ENCODE measurements at regions not wholly inside any gene's neighbourhood (a gene's known extent, or its start where the extent isn't known, plus 50 kb on each side); places are given as distances from the start of the nearest gene placed in this dataset.

- H3K9me3 ChIP-seq, result no peaks in the 10 kb centered on the region
- no peak for DNase-seq
- WGBS, 3 donors, result 92 to 98% (median 97%) methylated on average over 3 of the region's 3 CpGs
- intact Hi-C loops (cut with DNase I), result no loop called here
- no peaks in the 10 kb centered on the region for H3K27me3 ChIP-seq
- TF ChIP-seq EP300 (IDR thresholded peaks at IDR 0.05) (no peak), POLR2A (IDR thresholded peaks at IDR 0.05) (no peak), CTCF (IDR thresholded peaks at IDR 0.05) (no peak)
- H3K4me3 ChIP-seq, result no peak overlapping the region
- no peaks in the 10 kb centered on the region for H3K36me3 ChIP-seq
- no peak overlapping the region for H3K27ac ChIP-seq
- no peaks in the 10 kb centered on the region for H3K4me1 ChIP-seq (ENCODE audit: insufficient read depth)
Observed at GRCh38 chr1:168826269-168826668, 97.3 kb upstream of the DPT start.

GRCh38 chr1:168827557-168827956, 98.6 kb upstream of the DPT start:
- Histone ChIP-seq H3K4me1 (ENCODE audit: insufficient read depth) (no peaks in the 10 kb centered on the region), H3K27me3 (no peaks in the 10 kb centered on the region), H3K9me3 (no peaks in the 10 kb centered on the region), H3K27ac (no peak overlapping the region), H3K36me3 (no peaks in the 10 kb centered on the region), H3K4me3 (no peak overlapping the region)
- DNase-seq, result no peak
- 75 to 98% (median 90%) methylated on average over 2 of the region's 2 CpGs for WGBS, 3 donors
- intact Hi-C loops (cut with DNase I), result no loop called here
- TF ChIP-seq EP300 (IDR thresholded peaks at IDR 0.05) (no peak), POLR2A (IDR thresholded peaks at IDR 0.05) (no peak), CTCF (IDR thresholded peaks at IDR 0.05) (no peak)

- intact Hi-C loops (cut with DNase I), result no loop called here
- no peaks in the 10 kb centered on the region for H3K27me3 ChIP-seq
- TF ChIP-seq CTCF (IDR thresholded peaks at IDR 0.05), result no peak
- no peak for TF ChIP-seq POLR2A (IDR thresholded peaks at IDR 0.05)
- TF ChIP-seq EP300 (IDR thresholded peaks at IDR 0.05), result no peak
- H3K27ac ChIP-seq, result no peak overlapping the region
- H3K4me1 ChIP-seq (ENCODE audit: insufficient read depth), result peaks cover 5% of the 10 kb centered on the region
- H3K4me3 ChIP-seq, result no peak overlapping the region
- no peaks in the 10 kb centered on the region for H3K9me3 ChIP-seq
- no peak for DNase-seq
- no peaks in the 10 kb centered on the region for H3K36me3 ChIP-seq
Observed at GRCh38 chr1:168829876-168830275, 100.9 kb upstream of the DPT start.

- TF ChIP-seq POLR2A (IDR thresholded peaks at IDR 0.05), result no peak
- no peak for TF ChIP-seq CTCF (IDR thresholded peaks at IDR 0.05)
- TF ChIP-seq EP300 (IDR thresholded peaks at IDR 0.05), result no peak
- 94 to 97% (median 95%) methylated on average over 2 of the region's 2 CpGs for WGBS, 3 donors
- intact Hi-C loops (cut with DNase I), result no loop called here
Observed at GRCh38 chr1:168830562-168830961, 101.6 kb upstream of the DPT start.

GRCh38 chr1:168832661-168833060, 103.7 kb upstream of the DPT start:
- Histone ChIP-seq H3K9me3 (no peaks in the 10 kb centered on the region), H3K27me3 (no peaks in the 10 kb centered on the region), H3K4me1 (ENCODE audit: insufficient read depth) (peaks cover 5% of the 10 kb centered on the region), H3K4me3 (no peak overlapping the region), H3K36me3 (no peaks in the 10 kb centered on the region), H3K27ac (no peak overlapping the region)
- no peak for DNase-seq
- TF ChIP-seq EP300 (IDR thresholded peaks at IDR 0.05) (no peak), CTCF (IDR thresholded peaks at IDR 0.05) (no peak), POLR2A (IDR thresholded peaks at IDR 0.05) (no peak)
- 90 to 97% (median 95%) methylated on average over 2 of the region's 2 CpGs for WGBS, 3 donors
- intact Hi-C loops (cut with DNase I), result no loop called here

More at GRCh38 chr1:168830562-168830961, 101.6 kb upstream of the DPT start:
- no peak overlapping the region for H3K27ac ChIP-seq
- DNase-seq, result no peak
- no peaks in the 10 kb centered on the region for H3K9me3 ChIP-seq
- H3K4me3 ChIP-seq, result no peak overlapping the region
- no peaks in the 10 kb centered on the region for H3K27me3 ChIP-seq
- H3K4me1 ChIP-seq (ENCODE audit: insufficient read depth), result peaks cover 5% of the 10 kb centered on the region
- no peaks in the 10 kb centered on the region for H3K36me3 ChIP-seq

Data from ovary (tissue), 7 donors.